ENCODE measurements at regions not wholly inside any gene's neighbourhood (a gene's known extent, or its start where the extent isn't known, plus 50 kb on each side); places are given as distances from the start of the nearest gene placed in this dataset.

GRCh38 chr9:102518324-102518723 lies 476.8 kb upstream of the CYLC2 start:
- TF ChIP-seq CTCF (IDR thresholded peaks at IDR 0.05) (no peak), POLR2A (IDR thresholded peaks at IDR 0.05) (no peak)

Data from upper lobe of left lung (tissue), 4 donors.